SKM-1 treated with dmso at 0.1 percent for 144 hours (cell line): ENCODE measurements at regions not wholly inside any gene's neighbourhood (a gene's known extent, or its start where the extent isn't known, plus 50 kb on each side); places are given as distances from the start of the nearest gene placed in this dataset.
"Not testable (repeated sequence)": the region's sequence is repeated elsewhere in the genome, so short reads cannot be mapped to it uniquely, and the experiment has no call there.

ENCODE experiments used
- DNase-seq: peaks from one replicate; lab custom pipeline; 2025; ENCODE audit not compliant: unreplicated experiment; lab: John Stamatoyannopoulos, UW

GRCh38 chr2:131733530-131733929, 205.8 kb downstream of the CCDC74A start:
- DNase-seq: not testable (repeated sequence)

- DNase-seq: not testable (repeated sequence)
Observed at GRCh38 chr2:131736406-131736805, 208.7 kb downstream of the CCDC74A start.

- not testable (repeated sequence) for DNase-seq
Observed at GRCh38 chr2:131738533-131738932, 210.8 kb downstream of the CCDC74A start.

GRCh38 chr2:131738996-131739434, 211.3 kb downstream of the CCDC74A start:
- DNase-seq: not testable (repeated sequence)

GRCh38 chr2:131753640-131754561, 226.2 kb downstream of the CCDC74A start:
- DNase-seq: no peak

GRCh38 chr2:131754929-131755720, 227.4 kb downstream of the CCDC74A start:
- DNase-seq: no peak

- no peak for DNase-seq
Observed at GRCh38 chr2:131756141-131756907, 228.6 kb downstream of the CCDC74A start.

- not testable (repeated sequence) for DNase-seq
Observed at GRCh38 chr2:131758941-131759340, 231.3 kb downstream of the CCDC74A start.

- not testable (repeated sequence) for DNase-seq
Observed at GRCh38 chr2:131774955-131775555, 247.4 kb downstream of the CCDC74A start.

GRCh38 chr2:131775903-131776506, 248.3 kb downstream of the CCDC74A start:
- not testable (repeated sequence) for DNase-seq

- peak; percentile 1 for DNase-seq
Observed at GRCh38 chr2:131780446-131780845, 252.8 kb downstream of the CCDC74A start.

- DNase-seq: no peak
Observed at GRCh38 chr2:131801210-131801744, 273.6 kb downstream of the CCDC74A start.

GRCh38 chr2:131801745-131802350, 274.2 kb downstream of the CCDC74A start:
- peak; percentile 43 for DNase-seq

- peak; percentile 46 for DNase-seq
Observed at GRCh38 chr2:131802351-131802836, 274.7 kb downstream of the CCDC74A start.

- not testable (repeated sequence) for DNase-seq
Observed at GRCh38 chr2:131803237-131803636, 275.5 kb downstream of the CCDC74A start.

GRCh38 chr2:131812605-131813004, 284.9 kb downstream of the CCDC74A start:
- not testable (repeated sequence) for DNase-seq

GRCh38 chr2:131813378-131813777, 285.7 kb downstream of the CCDC74A start:
- not testable (repeated sequence) for DNase-seq

- not testable (repeated sequence) for DNase-seq
Observed at GRCh38 chr2:131818267-131818973, 290.7 kb downstream of the CCDC74A start.
